ENCODE measurements at regions not wholly inside any gene's neighbourhood (a gene's known extent, or its start where the extent isn't known, plus 50 kb on each side); places are given as distances from the start of the nearest gene placed in this dataset.

GRCh38 chr7:42770114-42770513 is 141.8 kb downstream of the C7orf25 start:
- no peak overlapping the region for H3K27ac ChIP-seq (ENCODE audit: low read depth, low read length)

More at GRCh38 chr7:42770114-42770513, 141.8 kb downstream of the C7orf25 start:
- Histone ChIP-seq H2AFZ (ENCODE audit: low read depth, low read length, poor library complexity, severe bottlenecking) (no peak overlapping the region), H3K9me2 (ENCODE audit: insufficient read depth) (no peaks in the 10 kb centered on the region), H3K79me2 (ENCODE audit: insufficient read depth, low read length) (no peaks in the 10 kb centered on the region), H3K4me3 (replicated peaks in 1 of 2; ENCODE audit: low read depth in 1 of 2, low read length in 2 of 2) (no peak overlapping the region), H3K4me2 (ENCODE audit: low read length) (no peak overlapping the region), H3K27me3 (ENCODE audit: insufficient read depth, low read length) (peaks cover 20% of the 10 kb centered on the region), H3K4me1 (ENCODE audit: control insufficient read depth in 1 of 2, insufficient read depth in 2 of 2, low read length in 2 of 2) (no peaks in the 10 kb centered on the region), H4K20me1 (ENCODE audit: insufficient read depth) (no peaks in the 10 kb centered on the region), H3K9ac (ENCODE audit: low read length) (no peak overlapping the region), H3K36me3 (ENCODE audit: control insufficient read depth in 1 of 2, insufficient read depth in 2 of 2, low read length in 2 of 2) (no peaks in the 10 kb centered on the region), H3K9me3 (ENCODE audit: control insufficient read depth in 1 of 2, insufficient read depth in 1 of 2, low read depth in 1 of 2, low read length in 2 of 2) (no peaks in the 10 kb centered on the region)
- CTCF ChIA-PET: no interaction called here
- POLR2A ChIA-PET: no interaction called here
- DNase-seq (ENCODE audit: low read depth, low spot score) (no peak), ATAC-seq (no peak)
- RAD21 ChIA-PET (ENCODE audit: low non-redundant PET in 1 of 2, low total read pairs in 2 of 2, uncharacterized antibody in 2 of 2, unreplicated experiment in 2 of 2): no interaction called here
- no peak for TF ChIP-seq SP1 (IDR thresholded peaks at IDR 0.05; ENCODE audit: low read depth)
- TF ChIP-seq EZH2phosphoT487 (IDR thresholded peaks at IDR 0.05; ENCODE audit: borderline replicate concordance): no peak
- no peak for TF ChIP-seq CTCF (IDR thresholded peaks at IDR 0.05 in 2 of 3, conservative IDR thresholded peaks at IDR 0.05 in 1 of 3; ENCODE audit: borderline replicate concordance in 1 of 3, insufficient read depth in 1 of 3, low read depth in 2 of 3, low read length in 2 of 3)
- no peak for TF ChIP-seq ATF3 (IDR thresholded peaks at IDR 0.05)
- TF ChIP-seq MAX (IDR thresholded peaks at IDR 0.05): no peak
- TF ChIP-seq YY1 (IDR thresholded peaks at IDR 0.05; ENCODE audit: extremely low read depth, insufficient replicate concordance, low read depth, low read length): no peak
- TF ChIP-seq ZBTB33 (IDR thresholded peaks at IDR 0.05; ENCODE audit: extremely low read depth, insufficient replicate concordance, low read length): no peak
- no peak for TF ChIP-seq SIN3A (IDR thresholded peaks at IDR 0.05; ENCODE audit: low read depth)
- TF ChIP-seq REST (IDR thresholded peaks at IDR 0.05; ENCODE audit: low read depth): no peak
- no peak for TF ChIP-seq FOSL1 (IDR thresholded peaks at IDR 0.05; ENCODE audit: low read depth)
- TF ChIP-seq SRF (IDR thresholded peaks at IDR 0.05; ENCODE audit: low read depth): no peak
- TF ChIP-seq POLR2A (IDR thresholded peaks at IDR 0.05; ENCODE audit: borderline replicate concordance, extremely low read depth, insufficient read depth, insufficient read length): no peak
- no peak for TF ChIP-seq JUND (IDR thresholded peaks at IDR 0.05)
- TF ChIP-seq POLR2AphosphoS5 (IDR thresholded peaks at IDR 0.05; ENCODE audit: low read depth, low read length): no peak
- no peak for TF ChIP-seq CEBPB (IDR thresholded peaks at IDR 0.05; ENCODE audit: low read depth)
- no peak for TF ChIP-seq ELF1 (IDR thresholded peaks at IDR 0.05; ENCODE audit: borderline replicate concordance, low read depth)
- TF ChIP-seq RAD21 (IDR thresholded peaks at IDR 0.05; ENCODE audit: low read depth): no peak
- no TSS peak for BruUV-seq (replicated peaks)
- intact Hi-C loops (cut with micrococcal nuclease): no loop called here
